Activated CD8-positive, alpha-beta memory T cell treated with anti-CD3 and anti-CD28 coated beads, Interleukin-2, amount 50 U/mL, for 1 hour (primary cell): ENCODE measurements at regions not wholly inside any gene's neighbourhood (a gene's known extent, or its start where the extent isn't known, plus 50 kb on each side); places are given as distances from the start of the nearest gene placed in this dataset.

Experiments used
- DNase-seq: peaks from one replicate; pipeline ENCODE4 v3.0.0-alpha.2; 2020; ENCODE audit errors: extremely low read depth

DNA sequence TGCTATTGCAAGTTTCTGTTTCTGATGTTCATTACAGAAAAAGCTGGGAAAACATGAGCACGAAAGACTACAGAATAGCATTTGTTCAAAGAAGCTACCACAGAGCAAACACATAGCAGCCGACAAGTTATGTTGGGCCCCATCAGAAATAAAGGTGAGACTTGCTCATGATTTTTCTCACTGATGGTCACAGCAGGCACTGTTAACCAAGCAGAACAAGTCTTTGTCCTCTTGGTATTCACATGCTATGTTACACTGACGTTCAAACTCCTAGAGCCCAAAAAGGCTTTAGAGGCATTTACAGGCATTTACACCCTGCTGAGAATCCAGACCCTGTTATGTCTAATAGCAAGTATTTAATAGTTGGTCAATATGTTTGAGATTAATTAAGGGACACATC is 235.0 kb upstream of the HNMT start:
- no peak for DNase-seq

DNA sequence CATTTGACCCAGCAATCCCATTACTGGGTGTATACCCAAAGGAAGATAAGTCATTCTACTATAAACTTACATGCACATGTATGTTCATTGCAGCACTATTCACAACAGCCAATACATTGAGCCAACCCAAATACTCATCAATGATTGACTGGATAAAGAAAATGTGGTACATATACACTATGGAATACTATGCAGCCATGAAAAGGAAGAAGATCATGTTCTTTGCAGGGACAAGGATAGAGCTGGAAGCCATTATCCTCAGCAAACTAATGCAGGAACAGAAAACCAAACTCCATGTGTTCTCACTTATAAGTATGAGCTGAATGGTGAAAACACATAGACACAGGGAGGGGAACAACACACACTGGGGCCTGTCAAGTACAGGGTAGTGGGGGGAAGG is 226.7 kb upstream of the HNMT start:
- DNase-seq = no peak

DNA sequence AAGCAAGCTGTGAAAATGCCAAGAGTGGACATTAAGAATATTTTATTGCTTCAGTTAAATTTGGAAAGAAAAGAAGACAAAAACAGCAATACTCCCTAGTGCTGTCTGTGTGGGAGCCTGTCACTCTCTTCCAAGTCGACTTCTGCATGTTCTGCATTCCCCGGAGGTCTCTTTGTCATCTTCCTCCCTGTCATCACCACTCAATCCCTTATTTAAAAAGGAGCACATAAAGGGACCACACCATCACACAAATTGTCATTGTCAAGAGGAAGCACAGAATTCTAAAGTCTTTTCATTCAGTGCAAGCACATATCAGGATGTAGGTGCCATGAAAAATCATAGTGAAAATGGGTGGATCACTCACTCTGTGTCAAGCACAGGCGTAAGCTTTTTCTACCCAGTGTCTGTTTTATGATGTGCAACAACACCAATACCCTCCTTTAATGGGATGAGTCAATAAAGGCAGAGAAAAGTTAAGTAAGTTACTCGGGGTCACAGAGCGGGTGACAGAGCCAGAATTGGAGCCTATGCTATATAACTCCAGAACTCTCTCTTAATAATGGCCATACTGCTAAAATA is 222.4 kb upstream of the HNMT start:
- no peak for DNase-seq

DNA sequence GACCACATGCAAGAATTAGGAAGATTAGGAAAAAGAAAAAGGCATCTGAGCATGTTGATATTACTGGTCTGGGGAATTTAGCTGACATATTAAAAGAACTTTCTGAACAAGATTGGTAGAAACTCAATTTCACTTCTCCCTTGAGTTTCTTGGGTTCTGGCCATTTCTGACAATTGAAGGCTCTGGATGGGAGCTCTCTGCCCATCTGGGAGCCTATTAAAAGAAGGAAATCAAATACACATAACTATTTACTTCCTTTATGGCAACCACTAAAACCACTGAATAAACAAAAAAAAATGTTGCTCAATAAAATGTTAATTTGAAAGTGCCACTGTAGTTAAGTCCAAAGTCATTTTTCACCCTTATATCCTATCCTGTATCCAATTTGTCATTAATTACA is 216.8 kb upstream of the HNMT start:
- no peak for DNase-seq

DNA sequence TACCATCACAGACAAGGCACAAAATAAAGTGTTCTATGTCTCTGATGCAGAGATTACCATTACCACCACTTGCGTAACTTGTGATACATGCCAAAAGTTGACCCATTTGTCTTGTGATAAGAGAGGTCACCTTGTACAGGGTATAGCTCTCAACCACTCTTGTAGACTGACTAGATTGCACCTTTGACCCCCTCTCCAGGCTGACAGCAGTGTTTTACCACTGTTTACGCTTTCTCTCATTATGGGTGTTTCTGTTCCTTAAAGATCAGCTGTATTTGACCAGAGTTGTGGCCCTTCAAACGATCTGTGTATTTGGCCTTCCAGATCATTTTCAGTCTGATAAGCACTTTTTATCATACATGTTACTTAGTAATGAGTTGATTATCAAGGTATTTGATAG is 215.7 kb upstream of the HNMT start:
- DNase-seq = no peak

DNA sequence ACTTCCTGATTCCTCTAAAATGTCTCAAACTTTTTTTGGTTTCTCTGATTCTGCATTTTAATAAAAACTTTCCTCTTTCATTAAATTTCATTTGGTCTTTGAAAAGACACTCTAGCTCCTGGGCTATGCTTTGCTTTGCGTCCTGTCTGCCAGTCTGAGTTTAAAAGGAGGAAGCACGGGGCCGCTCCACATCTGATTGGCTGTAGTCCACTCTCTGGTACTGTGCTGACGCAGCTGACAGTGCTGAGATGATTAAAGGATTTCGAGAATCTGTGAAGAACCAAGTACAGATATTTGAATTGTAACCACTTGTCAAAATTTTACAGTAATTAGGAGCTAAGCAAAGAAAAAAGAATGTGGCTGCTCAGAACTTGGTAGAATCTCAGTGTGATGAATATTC is 199.6 kb upstream of the HNMT start:
- DNase-seq = no peak

DNA sequence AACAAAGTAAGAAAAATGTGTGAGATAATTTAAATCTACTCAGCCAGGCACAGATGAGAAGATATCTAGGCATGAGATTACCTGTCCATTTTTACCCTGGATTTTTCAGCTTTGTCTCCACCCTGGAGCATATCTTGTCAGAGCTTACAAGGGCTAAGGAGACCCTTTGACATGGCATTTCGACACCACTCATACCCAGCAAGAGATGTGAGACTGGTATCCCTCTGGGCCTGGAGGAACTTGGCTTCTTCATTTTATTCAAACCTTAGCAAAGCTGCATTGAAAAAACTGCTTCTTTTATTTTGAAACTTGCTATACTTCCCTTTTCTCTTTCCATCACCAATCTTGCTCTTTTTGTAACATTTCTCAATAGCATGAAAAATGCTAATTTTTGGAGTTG is 194.9 kb upstream of the HNMT start:
- DNase-seq = no peak

DNA sequence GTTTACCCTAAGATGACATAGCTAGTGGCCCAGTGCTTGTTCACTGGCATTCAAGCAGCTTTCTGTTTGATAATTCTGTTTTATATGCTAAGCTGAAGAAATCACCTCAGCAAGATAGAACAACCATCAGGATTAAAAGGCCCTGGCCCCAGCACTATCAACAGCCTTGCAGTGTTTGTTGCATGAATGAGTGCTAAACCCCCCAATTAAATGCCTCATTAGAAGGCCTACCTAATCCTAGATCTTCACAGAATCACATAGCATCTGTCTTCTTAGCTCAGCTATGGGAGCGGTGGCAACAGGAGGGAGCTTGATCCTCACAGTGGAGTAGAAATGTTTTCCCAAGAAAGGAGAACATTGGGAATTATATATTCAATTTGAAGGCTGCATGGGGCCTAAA is 194.1 kb upstream of the HNMT start:
- DNase-seq = no peak

DNA sequence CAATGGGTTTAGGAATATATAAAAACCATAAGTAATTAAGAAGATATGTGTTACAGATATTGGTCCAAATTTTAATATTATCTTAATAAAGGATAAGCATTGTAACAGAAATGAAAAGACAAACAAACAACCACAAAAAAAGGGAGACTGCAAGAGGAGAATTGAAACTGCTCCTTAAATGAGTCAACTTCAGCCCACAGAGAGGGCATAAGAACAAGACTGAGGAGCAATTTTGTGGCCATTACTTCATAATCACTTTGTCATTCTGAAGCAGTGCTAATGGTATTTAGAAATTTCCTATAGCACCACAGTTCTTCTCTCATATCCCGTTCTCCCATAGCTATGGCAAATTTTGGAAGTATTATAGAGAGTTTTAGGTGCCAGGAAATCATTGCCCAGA is 193.2 kb upstream of the HNMT start:
- DNase-seq = no peak

DNA sequence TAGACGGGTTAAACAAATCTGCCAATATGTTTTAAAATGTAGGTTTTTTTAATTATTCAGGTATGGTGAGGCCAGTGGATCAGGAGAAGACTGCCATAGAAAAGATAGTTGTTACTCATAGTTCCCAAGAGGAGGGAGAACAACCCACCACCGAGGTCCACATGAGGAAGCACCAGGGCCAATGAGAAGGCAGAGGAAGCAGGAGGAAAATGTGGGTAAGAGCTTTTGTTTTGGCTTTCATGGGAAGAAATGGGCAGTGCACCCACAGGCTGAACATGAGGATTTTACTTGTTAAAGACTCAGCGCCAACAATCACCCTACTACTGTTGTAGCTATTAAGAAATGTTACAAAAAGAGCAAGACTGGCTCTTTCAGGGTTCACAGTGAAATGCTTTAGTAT is 191.8 kb upstream of the HNMT start:
- no peak for DNase-seq

DNA sequence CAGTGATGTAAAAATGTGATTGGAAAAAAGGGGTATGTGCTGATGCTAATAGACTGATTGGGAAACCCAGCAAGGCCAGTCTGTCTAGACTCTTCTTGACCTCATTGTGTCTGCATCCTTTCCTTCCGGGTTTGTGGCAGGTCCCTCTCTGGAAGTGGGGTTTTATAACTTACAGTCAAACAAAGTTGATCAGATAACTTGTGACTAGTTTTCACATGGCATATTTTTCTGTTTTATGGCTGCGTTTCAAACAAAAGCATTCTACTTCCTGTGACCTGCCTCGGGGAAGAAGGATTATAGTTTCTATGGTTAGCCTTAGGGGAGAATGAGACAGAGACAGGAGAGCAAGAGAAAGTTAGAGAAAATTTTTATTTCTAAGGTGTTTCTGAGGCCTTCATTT is 188.7 kb upstream of the HNMT start:
- no peak for DNase-seq

DNA sequence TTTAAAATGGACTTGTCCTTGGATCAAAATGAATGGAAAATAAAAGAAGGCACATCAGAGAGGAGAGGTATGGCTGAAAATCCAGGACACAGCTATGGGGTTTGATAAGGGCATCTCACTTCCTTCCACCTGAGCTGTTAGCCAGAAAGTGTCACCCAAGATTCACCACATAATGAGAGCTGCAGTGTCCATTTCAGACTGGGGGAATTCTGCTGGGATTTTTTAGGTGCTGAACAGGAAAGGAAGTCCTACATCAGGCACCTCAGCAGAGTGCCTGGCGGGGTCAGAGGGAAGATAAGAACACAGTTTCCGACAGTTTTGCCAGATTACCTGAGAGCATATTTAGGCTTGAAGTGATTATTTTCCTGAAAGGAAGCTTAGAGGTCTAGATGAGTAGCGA is 187.6 kb upstream of the HNMT start:
- no peak for DNase-seq

DNA sequence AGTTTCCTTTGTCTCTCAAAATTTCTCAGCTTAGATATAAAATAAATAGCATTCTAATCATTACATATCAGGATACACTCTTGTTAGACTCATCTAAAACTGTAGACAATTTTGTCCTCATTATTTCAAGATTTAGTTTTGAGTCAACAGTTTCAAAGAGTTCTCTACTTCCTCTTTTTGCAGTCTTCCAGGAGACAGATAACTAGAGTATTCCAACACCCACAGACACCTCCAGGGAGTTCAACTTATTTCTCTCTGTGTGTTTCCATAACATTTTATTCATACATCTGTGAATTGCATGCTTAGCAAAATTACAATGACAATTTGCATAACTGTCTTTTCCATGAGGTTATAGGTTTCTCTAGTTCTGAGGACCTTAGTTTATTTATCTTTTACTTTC is 166.6 kb upstream of the HNMT start:
- no peak for DNase-seq

DNA sequence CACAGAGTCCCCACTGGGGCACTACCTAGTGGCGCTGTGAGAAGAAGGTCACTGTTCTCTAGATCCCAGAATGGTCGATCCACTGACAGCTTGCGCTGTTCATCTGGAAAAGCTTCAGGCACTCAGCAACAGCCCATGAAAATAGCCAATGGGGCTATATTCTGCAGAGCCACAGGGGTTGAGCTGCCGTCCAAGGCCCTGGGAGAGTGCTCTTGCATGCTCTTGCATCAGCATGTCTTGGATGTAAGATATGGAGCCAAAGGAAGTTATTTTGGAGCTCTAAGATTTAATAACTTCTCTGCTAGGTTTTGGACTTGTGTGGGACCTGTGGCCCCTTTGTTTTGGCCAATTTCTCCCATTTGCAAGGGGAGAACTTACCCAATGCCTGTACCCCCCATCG is 164.7 kb upstream of the HNMT start:
- no peak for DNase-seq

DNA sequence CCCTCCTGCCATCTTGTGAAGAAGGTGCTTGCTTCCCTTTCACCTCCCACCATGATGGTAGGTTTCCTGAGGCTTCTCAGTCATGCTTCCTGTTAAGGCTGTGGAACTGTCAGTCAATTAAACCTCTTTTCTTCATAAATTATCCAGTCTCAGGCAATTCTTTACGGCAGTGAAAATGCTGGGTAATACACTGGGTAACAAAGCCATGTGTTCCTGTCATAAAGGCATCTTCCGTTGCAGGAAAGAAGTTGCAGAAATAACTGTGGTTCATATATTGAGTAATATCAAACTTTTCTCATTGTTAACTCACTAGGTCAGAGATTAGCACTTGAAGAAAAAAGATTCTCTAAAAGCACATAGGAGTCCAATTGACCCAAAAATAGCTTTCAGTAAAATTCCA is 163.9 kb upstream of the HNMT start:
- DNase-seq = no peak

DNA sequence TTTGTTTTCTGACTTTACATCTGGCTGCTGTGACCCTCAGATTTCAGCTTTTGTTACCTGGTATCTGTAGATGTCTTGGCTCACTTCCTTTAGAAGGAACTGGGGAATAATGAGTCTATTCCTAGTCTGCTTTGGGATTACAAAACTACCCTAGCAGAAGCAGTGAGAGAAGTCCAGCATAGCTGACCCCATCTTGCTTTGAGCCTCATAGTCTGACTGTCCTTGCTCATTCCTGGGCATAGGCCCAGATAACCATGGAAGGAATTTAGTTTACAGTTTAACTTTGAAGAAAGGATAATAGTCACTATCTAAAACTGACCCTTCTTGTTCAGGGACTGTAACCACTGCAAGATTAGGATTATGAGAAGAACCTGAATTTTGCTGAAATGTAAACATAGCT is 163.0 kb upstream of the HNMT start:
- DNase-seq = no peak

DNA sequence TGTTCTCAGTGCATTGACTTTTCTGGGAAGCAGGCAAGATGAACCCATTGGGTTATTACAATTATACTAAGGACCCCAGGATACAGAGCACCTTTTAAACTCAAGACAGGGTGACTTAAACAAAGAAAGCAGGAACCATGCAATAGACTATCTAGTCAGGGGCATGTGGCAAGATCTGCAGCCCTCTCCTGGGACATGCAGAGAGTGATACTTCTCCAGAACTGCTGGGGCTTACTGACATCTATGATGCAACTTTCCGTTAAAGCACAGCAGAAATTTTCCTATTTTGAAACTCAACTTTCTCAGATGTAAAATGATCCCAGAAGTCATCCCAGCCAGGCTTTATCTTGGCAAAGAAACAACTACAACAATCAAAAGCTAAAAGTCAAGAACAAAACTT is 162.2 kb upstream of the HNMT start:
- DNase-seq = no peak

DNA sequence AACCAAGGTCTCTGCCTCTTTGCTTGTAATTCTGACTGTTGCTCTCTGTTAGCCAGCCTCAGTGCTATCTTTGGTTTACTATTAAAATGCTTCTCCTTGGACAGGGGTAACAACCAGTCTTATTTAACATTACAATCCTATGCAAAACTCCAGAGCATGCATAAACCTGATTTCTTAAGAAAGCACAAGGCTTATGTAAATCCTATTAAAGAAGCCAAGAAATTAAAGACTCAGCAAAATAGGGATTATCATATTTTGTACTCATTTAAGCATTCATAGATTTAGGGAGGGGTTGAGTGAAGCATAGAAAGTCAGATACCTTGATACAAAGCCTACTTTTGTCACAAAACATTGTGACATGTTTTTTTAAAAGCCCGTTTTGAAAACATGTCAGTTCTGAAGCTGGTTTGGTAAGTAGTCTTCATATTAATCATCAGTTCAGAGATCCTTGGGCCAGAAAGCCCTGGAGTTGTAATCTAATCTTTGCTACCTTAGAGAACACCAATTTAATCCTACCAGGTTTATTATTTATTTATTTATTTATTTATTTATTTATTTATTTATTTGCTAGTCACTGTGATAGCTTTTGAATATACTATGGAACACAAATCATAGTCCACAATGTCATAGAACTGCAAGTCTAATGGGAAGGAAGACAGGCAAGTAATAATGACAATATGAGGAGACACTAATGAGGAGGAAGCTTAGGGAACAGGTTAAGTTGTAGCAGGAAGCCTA is 158.0 kb upstream of the HNMT start:
- no peak for DNase-seq

DNA sequence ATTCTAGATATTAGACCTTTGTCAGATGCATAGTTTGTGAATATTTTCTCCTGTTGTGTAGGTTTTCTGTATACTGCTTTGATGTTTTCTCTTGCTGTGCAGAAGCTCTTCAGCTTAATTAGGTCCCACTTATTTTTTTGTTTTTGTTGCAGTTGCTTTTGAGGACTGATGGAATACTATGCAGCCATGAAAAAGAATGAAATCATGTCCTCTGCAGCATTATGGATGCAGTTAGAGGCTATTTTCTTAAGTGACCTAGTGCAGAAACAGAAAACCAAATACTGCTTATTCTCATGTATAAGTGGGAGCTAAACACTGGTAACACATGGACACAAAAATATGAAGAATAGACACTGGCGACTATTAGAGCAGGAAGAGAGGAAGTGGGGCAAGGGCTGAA is 155.0 kb upstream of the HNMT start:
- no peak for DNase-seq

DNA sequence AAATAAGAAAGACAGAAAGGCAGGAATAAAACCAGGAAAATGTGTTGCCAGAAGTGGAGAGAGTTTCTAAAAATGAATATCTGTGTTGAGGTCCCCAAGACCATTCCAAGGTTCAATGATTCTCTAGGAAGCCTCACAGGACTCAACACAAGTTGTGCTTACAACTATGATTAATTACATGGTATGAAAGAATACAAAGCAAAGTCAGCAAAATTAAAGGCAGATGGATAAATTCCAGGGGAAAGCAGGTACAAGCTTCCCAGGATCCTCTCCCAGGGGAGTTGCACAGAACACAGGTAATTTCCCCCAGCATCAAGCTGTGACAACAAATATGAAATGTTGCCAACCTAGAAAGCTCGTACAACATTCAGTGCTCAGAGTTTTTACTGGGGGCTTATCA is 154.4 kb upstream of the HNMT start:
- no peak for DNase-seq

DNA sequence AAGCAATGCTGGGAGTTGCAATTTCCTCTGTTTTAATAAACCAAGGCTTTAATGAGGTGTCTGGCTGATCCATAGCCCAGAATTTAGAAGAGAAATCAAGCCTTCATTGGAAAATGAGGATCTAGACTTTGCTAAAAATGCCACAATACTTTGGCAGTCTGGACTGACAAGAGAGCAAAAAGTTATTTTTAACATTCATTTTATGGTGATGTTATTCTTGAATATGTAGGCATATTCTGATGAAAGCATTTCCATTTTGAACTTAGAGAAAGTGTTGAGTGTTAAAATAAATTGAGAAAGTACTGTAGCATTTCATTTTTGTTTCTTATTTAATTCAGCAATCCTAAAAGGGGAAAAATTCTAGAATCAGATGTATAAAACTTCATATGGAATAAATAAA is 151.8 kb upstream of the HNMT start:
- DNase-seq = no peak

DNA sequence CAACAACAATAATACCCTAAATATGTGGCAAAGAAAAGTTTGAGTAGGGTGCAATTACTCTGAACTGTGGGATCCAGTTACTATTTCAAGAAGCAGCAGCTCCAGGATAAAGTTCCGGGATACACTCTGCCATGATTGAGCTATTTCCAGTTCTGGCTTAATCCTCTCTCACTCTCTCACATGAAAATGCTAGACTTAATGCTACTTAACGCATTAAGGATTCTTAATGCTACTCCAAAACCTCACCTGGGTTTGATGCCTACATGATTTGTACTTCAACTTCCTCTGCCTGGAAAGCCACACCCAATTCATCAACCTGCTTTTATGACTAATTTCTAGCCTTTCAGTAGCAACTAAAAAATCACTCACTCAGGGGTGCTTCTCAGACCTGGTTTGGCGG is 151.1 kb upstream of the HNMT start:
- DNase-seq = no peak

DNA sequence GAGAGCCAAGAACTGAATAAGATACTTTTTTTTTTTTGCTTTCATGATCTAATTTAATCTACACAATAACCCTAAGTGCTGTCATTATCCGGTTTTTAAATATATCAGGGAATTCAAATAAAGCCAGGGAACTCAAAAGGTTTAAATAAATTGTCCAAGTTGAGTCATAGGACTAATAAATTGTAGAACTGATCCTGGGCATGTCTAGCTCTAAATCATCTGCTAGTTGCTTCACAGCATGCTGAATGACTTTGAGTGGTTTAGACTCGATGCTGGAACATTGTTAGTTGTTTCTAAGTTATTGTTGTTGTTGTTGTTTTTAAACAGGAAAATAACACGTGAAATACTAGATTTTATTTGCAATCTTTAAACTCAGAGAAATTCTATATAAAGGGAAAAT is 147.2 kb upstream of the HNMT start:
- no peak for DNase-seq

DNA sequence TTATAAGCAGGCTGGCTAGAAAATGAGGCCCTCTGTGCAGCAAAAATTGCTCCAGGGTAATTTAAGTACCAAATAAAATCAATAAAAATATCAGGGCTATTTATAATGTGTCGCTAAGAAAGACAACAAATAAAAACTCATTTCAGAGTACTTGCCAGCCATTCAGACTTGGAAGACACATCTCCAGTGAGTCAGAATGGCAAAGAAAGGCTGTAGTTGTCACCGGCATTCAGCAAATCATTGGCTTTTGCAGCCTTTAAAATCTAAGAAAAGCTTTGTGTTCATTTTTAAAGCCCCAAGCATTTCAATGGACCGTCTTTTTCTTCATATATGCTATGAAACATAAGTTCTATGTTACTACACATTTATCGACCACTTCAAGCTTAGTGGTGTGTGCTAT is 141.1 kb upstream of the HNMT start:
- no peak for DNase-seq
